Immature natural killer cell (primary cell): ENCODE measurements at regions not wholly inside any gene's neighbourhood (a gene's known extent, or its start where the extent isn't known, plus 50 kb on each side); places are given as distances from the start of the nearest gene placed in this dataset.
"Not testable (repeated sequence)": the region's sequence is repeated elsewhere in the genome, so short reads cannot be mapped to it uniquely, and the experiment has no call there.

Source experiments
- DNase-seq, 3 donors: peaks; one replicate each; pipeline ENCODE4 v3.0.0; 2022; ENCODE audit warnings: mixed read lengths in 1 of 3
- H3K27ac Mint-ChIP-seq, 6 donors: one replicate each; pipeline ENCODE4 v1.8.0; 2020; ENCODE audit warnings: mixed read lengths in 6 of 6, mild to moderate bottlenecking in 5 of 6, inconsistent platforms in 4 of 6, moderate library complexity in 3 of 6
- H3K27me3 Mint-ChIP-seq, 3 donors: one replicate each; pipeline ENCODE4 v1.8.0; 2020 to 2021; ENCODE audit warnings: low read depth in 3 of 3, mild to moderate bottlenecking in 3 of 3, mixed read lengths in 3 of 3, moderate library complexity in 3 of 3, inconsistent platforms in 1 of 3
- H3K36me3 Mint-ChIP-seq, 3 donors: one replicate each; pipeline ENCODE4 v1.8.0; 2020; ENCODE audit warnings: mixed read lengths in 3 of 3, inconsistent platforms in 2 of 3, mild to moderate bottlenecking in 2 of 3
- H3K4me1 Mint-ChIP-seq, 2 donors: one replicate each; pipeline ENCODE4 v1.8.0; 2020; ENCODE audit warnings: inconsistent platforms in 2 of 2, mild to moderate bottlenecking in 2 of 2, mixed read lengths in 2 of 2, moderate library complexity in 1 of 2
- H3K4me3 Mint-ChIP-seq, 5 donors: one replicate each; pipeline ENCODE4 v1.8.0; 2020; ENCODE audit warnings: mild to moderate bottlenecking in 5 of 5, mixed read lengths in 5 of 5, inconsistent platforms in 3 of 5, moderate library complexity in 3 of 5
- H3K9me3 Mint-ChIP-seq, 6 donors: one replicate each; pipeline ENCODE4 v1.8.0; 2020; ENCODE audit warnings: mild to moderate bottlenecking in 6 of 6, mixed read lengths in 6 of 6, inconsistent platforms in 4 of 6, moderate library complexity in 3 of 6

- no peaks in the 10 kb centered on the region for H3K27me3 Mint-ChIP-seq
- peaks cover 0 to 11% (median under 1%) of the 10 kb centered on the region in 6 donors for H3K9me3 Mint-ChIP-seq
- H3K4me3 Mint-ChIP-seq: no peak overlapping the region
- H3K27ac Mint-ChIP-seq: no peak overlapping the region
- H3K36me3 Mint-ChIP-seq: no peaks in the 10 kb centered on the region
- H3K4me1 Mint-ChIP-seq: no peaks in the 10 kb centered on the region
- DNase-seq: no peak
Observed at GRCh38 chr2:35463805-35464596, 891.6 kb upstream of the CRIM1 start.

- H3K4me1 Mint-ChIP-seq: no peaks in the 10 kb centered on the region
- no peak for DNase-seq
Observed at GRCh38 chr2:35462226-35462998, 893.2 kb upstream of the CRIM1 start.

GRCh38 chr2:35461406-35461805, 894.2 kb upstream of the CRIM1 start:
- peaks cover 0 to 18% (median under 1%) of the 10 kb centered on the region in 6 donors for H3K9me3 Mint-ChIP-seq
- H3K36me3 Mint-ChIP-seq: no peaks in the 10 kb centered on the region
- H3K4me1 Mint-ChIP-seq: no peaks in the 10 kb centered on the region
- no peaks in the 10 kb centered on the region for H3K27me3 Mint-ChIP-seq
- no peak overlapping the region for H3K27ac Mint-ChIP-seq
- no peak overlapping the region for H3K4me3 Mint-ChIP-seq
- no peak for DNase-seq

More at GRCh38 chr2:35462226-35462998, 893.2 kb upstream of the CRIM1 start:
- Mint-ChIP-seq H3K36me3 (no peaks in the 10 kb centered on the region), H3K27me3 (no peaks in the 10 kb centered on the region), H3K9me3 (peaks cover 0 to 18% (median under 1%) of the 10 kb centered on the region in 6 donors), H3K4me3 (no peak overlapping the region), H3K27ac (no peak overlapping the region)

GRCh38 chr2:35454966-35455638, 900.5 kb upstream of the CRIM1 start:
- Mint-ChIP-seq H3K4me1 (no peaks in the 10 kb centered on the region), H3K27me3 (peaks cover 0 to 3% (median 0%) of the 10 kb centered on the region in 3 donors), H3K4me3 (no peak overlapping the region), H3K27ac (no peak overlapping the region), H3K36me3 (no peaks in the 10 kb centered on the region), H3K9me3 (peaks cover 0 to 8% (median 0%) of the 10 kb centered on the region in 6 donors)
- no peak for DNase-seq

- H3K4me3 Mint-ChIP-seq: no peak overlapping the region
- H3K36me3 Mint-ChIP-seq: no peaks in the 10 kb centered on the region
- no peaks in the 10 kb centered on the region for H3K4me1 Mint-ChIP-seq
- peaks cover 0 to 2% (median 0%) of the 10 kb centered on the region in 6 donors for H3K9me3 Mint-ChIP-seq
- DNase-seq: no peak
- no peak overlapping the region for H3K27ac Mint-ChIP-seq
- H3K27me3 Mint-ChIP-seq: peaks cover 0 to 2% (median 0%) of the 10 kb centered on the region in 3 donors
Observed at GRCh38 chr2:35447821-35448220, 907.8 kb upstream of the CRIM1 start.

GRCh38 chr2:35447215-35447614, 908.4 kb upstream of the CRIM1 start:
- H3K4me1 Mint-ChIP-seq: no peaks in the 10 kb centered on the region
- DNase-seq: no peak
- no peak overlapping the region for H3K4me3 Mint-ChIP-seq
- H3K9me3 Mint-ChIP-seq: peaks cover 0 to 2% (median 0%) of the 10 kb centered on the region in 6 donors
- H3K36me3 Mint-ChIP-seq: no peaks in the 10 kb centered on the region
- H3K27ac Mint-ChIP-seq: no peak overlapping the region
- H3K27me3 Mint-ChIP-seq: peaks cover 0 to 2% (median 0%) of the 10 kb centered on the region in 3 donors

- Mint-ChIP-seq H3K4me1 (no peaks in the 10 kb centered on the region), H3K27me3 (peaks cover 0 to 2% (median 0%) of the 10 kb centered on the region in 3 donors), H3K4me3 (no peak overlapping the region), H3K9me3 (peaks cover 0 to 5% (median 2%) of the 10 kb centered on the region in 6 donors), H3K36me3 (no peaks in the 10 kb centered on the region), H3K27ac (no peak overlapping the region)
- no peak for DNase-seq
Observed at GRCh38 chr2:35443087-35443486, 912.5 kb upstream of the CRIM1 start.

GRCh38 chr2:35441575-35441974, 914.0 kb upstream of the CRIM1 start:
- H3K9me3 Mint-ChIP-seq, H3K36me3 Mint-ChIP-seq, H3K27ac Mint-ChIP-seq, DNase-seq, H3K4me3 Mint-ChIP-seq, H3K4me1 Mint-ChIP-seq, H3K27me3 Mint-ChIP-seq: not testable (repeated sequence)

GRCh38 chr2:35440308-35440707, 915.3 kb upstream of the CRIM1 start:
- not testable (repeated sequence) for H3K36me3 Mint-ChIP-seq, H3K27ac Mint-ChIP-seq, H3K4me1 Mint-ChIP-seq, H3K4me3 Mint-ChIP-seq, DNase-seq, H3K27me3 Mint-ChIP-seq, H3K9me3 Mint-ChIP-seq

GRCh38 chr2:35436893-35437292, 918.7 kb upstream of the CRIM1 start:
- H3K36me3 Mint-ChIP-seq, H3K9me3 Mint-ChIP-seq, H3K4me3 Mint-ChIP-seq, DNase-seq, H3K4me1 Mint-ChIP-seq, H3K27ac Mint-ChIP-seq, H3K27me3 Mint-ChIP-seq: not testable (repeated sequence)

GRCh38 chr2:35428548-35428947, 927.0 kb upstream of the CRIM1 start:
- DNase-seq: no peak
- Mint-ChIP-seq H3K27me3 (no peaks in the 10 kb centered on the region), H3K36me3 (no peaks in the 10 kb centered on the region), H3K4me1 (no peaks in the 10 kb centered on the region), H3K9me3 (peaks cover 0 to 9% (median under 1%) of the 10 kb centered on the region in 6 donors), H3K4me3 (no peak overlapping the region), H3K27ac (no peak overlapping the region)

- Mint-ChIP-seq H3K9me3 (peaks cover 0 to 9% (median 4%) of the 10 kb centered on the region in 6 donors), H3K36me3 (no peaks in the 10 kb centered on the region), H3K27me3 (peaks cover 0 to 2% (median 0%) of the 10 kb centered on the region in 3 donors), H3K4me3 (no peak overlapping the region), H3K4me1 (no peaks in the 10 kb centered on the region), H3K27ac (no peak overlapping the region)
- DNase-seq: no peak
Observed at GRCh38 chr2:35421485-35421884, 934.1 kb upstream of the CRIM1 start.

GRCh38 chr2:35417293-35417692, 938.3 kb upstream of the CRIM1 start:
- Mint-ChIP-seq H3K36me3 (no peaks in the 10 kb centered on the region), H3K27me3 (peaks cover 0 to 4% (median 2%) of the 10 kb centered on the region in 3 donors), H3K4me3 (no peak overlapping the region), H3K9me3 (peaks cover 0 to 7% (median 3%) of the 10 kb centered on the region in 6 donors), H3K4me1 (no peaks in the 10 kb centered on the region), H3K27ac (no peak overlapping the region)
- DNase-seq: no peak
